Brain microvascular endothelial cell (primary cell): ENCODE measurements at regions not wholly inside any gene's neighbourhood (a gene's known extent, or its start where the extent isn't known, plus 50 kb on each side); places are given as distances from the start of the nearest gene placed in this dataset.

Experiments used
- DNase-seq: peaks from one replicate; pipeline ENCODE4 v3.0.0-alpha.2; 2020
- H3K27ac ChIP-seq: fragments of 250-450 bp; sonication (Bioruptor Pico); 2 replicates; pipeline ENCODE4 v1.5.1; 2020; ENCODE audit warnings: mild to moderate bottlenecking, moderate library complexity
- H3K27me3 ChIP-seq: fragments of 250-450 bp; sonication (Bioruptor Pico); replicated peaks from 2 replicates; pipeline ENCODE4 v1.5.1; 2020; ENCODE audit warnings: mild to moderate bottlenecking
- H3K36me3 ChIP-seq: fragments of 250-450 bp; sonication (Bioruptor Pico); replicated peaks from 2 replicates; pipeline ENCODE4 v1.5.1; 2020; ENCODE audit warnings: mild to moderate bottlenecking
- H3K4me3 ChIP-seq: 2 replicates; pipeline ENCODE4 v1.5.1; 2011; ENCODE audit warnings: low read depth, mild to moderate bottlenecking, control low read depth, low read length, moderate library complexity
- CTCF ChIP-seq: IDR thresholded peaks from 2 replicates; pipeline ENCODE4 v1.5.1; 2011; ENCODE audit warnings: low read depth, mild to moderate bottlenecking, moderate library complexity, low read length, control low read depth, inconsistent platforms; ENCODE audit errors: missing control alignments
- in situ Hi-C: cut with HindIII; loops from 2 replicates; pipeline ENCODE4 v1.10.0; 2017; ENCODE audit warnings: low sequenced_read_pairs, low pct_ligation_motif_present

- Histone ChIP-seq H3K36me3 (no peaks in the 10 kb centered on the region), H3K27ac (no peak overlapping the region), H3K27me3 (no peaks in the 10 kb centered on the region), H3K4me3 (no peak overlapping the region)
- in situ Hi-C loops, result no loop called here
- no peak for DNase-seq
- no peak for TF ChIP-seq CTCF
Observed at GRCh38 chr1:188367661-188368060, 1538.9 kb downstream of the PLA2G4A start.

DNA sequence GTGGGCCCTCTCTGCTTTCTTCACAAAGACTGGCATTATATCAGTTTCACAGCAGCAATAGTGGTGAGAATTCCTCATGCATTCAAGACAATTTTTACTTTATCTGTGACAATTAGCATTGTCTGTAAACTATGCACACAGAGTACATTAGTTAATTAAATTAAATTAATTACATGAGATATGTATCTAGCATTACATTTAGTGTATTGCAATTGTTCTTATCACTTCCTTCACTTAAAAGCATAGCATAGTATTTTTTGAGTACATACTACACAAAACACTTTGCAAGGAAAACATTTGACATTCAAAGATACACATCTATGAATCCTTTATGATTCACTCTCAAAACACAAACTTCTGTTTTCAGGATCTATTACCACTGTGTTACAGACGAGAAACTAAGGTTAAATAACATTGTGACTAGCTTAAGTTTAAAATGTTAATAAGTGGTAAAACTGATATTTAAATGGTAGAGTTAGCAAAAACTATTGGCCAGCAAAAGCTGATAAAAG, 1542.6 kb downstream of the PLA2G4A start:
- Histone ChIP-seq H3K36me3 (no peaks in the 10 kb centered on the region), H3K27me3 (no peaks in the 10 kb centered on the region)
- no peak for TF ChIP-seq CTCF

DNA sequence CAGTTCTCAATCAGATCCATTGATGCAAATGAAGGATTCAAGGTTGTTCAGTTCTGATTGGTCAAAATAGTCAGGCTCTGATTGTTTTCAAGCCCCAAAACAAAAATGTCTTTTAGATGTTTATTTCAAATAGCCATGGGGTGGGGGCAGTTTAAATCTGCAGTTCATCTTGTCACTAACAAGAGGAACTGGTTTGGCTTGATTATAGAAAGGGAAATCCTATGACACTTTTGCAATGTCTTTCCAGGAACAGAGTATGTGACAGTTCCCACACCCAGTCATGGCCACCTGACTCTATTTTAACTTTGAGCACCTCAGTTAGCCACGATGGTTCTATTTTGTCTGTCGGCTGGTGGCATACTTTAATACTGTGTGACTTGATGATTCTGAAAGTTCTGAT, 1544.1 kb downstream of the PLA2G4A start:
- no peak for TF ChIP-seq CTCF
- H3K36me3 ChIP-seq, result no peaks in the 10 kb centered on the region
- H3K27ac ChIP-seq, result no peak overlapping the region
- no peak overlapping the region for H3K4me3 ChIP-seq
- in situ Hi-C loops, result no loop called here
- H3K27me3 ChIP-seq, result no peaks in the 10 kb centered on the region
- no peak for DNase-seq

More for the DNA sequence above, 1542.6 kb downstream of the PLA2G4A start:
- DNase-seq, result no peak
- no peak overlapping the region for H3K27ac ChIP-seq
- H3K4me3 ChIP-seq, result no peak overlapping the region
- in situ Hi-C loops, result no loop called here

DNA sequence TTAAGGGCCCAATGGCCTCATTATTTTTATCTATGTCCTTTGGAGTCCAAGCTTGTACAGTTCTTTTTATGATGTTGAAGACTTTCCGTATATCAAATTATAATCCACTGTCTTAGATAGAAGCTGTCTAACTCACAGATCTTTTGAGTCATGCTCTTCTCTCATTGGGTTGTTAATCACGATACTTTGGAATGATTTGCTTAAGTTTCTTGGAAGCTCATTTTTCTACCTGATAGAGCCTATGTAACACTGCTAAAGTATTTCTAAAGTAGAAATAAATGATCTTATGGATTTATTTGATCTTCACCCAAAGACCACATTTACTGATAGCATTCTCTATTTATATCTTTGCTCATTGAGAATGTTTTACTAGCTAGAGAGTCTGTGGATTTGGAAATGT, 1554.1 kb downstream of the PLA2G4A start:
- H3K4me3 ChIP-seq, result no peak overlapping the region
- no peaks in the 10 kb centered on the region for H3K36me3 ChIP-seq
- no peaks in the 10 kb centered on the region for H3K27me3 ChIP-seq
- no peak for TF ChIP-seq CTCF
- DNase-seq, result no peak
- no peak overlapping the region for H3K27ac ChIP-seq
- in situ Hi-C loops, result no loop called here

GRCh38 chr1:188386161-188386560, 1557.4 kb downstream of the PLA2G4A start:
- in situ Hi-C loops, result no loop called here
- no peak for DNase-seq
- TF ChIP-seq CTCF, result no peak

DNA sequence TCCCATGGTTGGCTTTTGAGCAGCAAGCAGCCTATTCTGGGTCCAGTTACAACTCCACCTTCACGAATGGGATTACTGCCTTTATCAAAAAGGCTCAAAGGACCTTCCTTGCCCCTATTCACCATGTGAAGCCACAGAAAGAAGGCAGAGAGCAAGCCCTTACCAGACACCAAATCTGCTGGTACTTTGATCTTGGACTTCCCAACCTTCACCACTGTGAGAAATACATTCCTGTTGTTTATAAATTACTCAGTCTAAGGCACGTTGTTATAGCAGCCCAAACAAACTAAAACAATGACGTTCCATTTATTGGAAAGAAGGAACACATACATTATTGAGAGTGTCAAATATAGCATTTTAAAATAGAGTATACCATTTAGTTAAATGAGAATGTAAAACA, 1557.9 kb downstream of the PLA2G4A start:
- Histone ChIP-seq H3K4me3 (no peak overlapping the region), H3K27ac (no peak overlapping the region), H3K27me3 (no peaks in the 10 kb centered on the region), H3K36me3 (no peaks in the 10 kb centered on the region)
- no peak for TF ChIP-seq CTCF
- in situ Hi-C loops, result no loop called here
- no peak for DNase-seq

More at GRCh38 chr1:188386161-188386560, 1557.4 kb downstream of the PLA2G4A start:
- Histone ChIP-seq H3K27ac (no peak overlapping the region), H3K36me3 (no peaks in the 10 kb centered on the region), H3K4me3 (no peak overlapping the region), H3K27me3 (no peaks in the 10 kb centered on the region)
